ENCODE measurements at regions not wholly inside any gene's neighbourhood (a gene's known extent, or its start where the extent isn't known, plus 50 kb on each side); places are given as distances from the start of the nearest gene placed in this dataset.
"Not testable (repeated sequence)": the region's sequence is repeated elsewhere in the genome, so short reads cannot be mapped to it uniquely, and the experiment has no call there.

- not testable (repeated sequence) for TF ChIP-seq CEBPB (IDR thresholded peaks at IDR 0.05; ENCODE audit: low read depth, low read length); RAD21 (IDR thresholded peaks at IDR 0.05 in 1 of 2, conservative IDR thresholded peaks at IDR 0.05 in 1 of 2; ENCODE audit: low read depth in 2 of 2, low read length in 2 of 2); EZH2 (IDR thresholded peaks at IDR 0.05; ENCODE audit: low read depth, low read length, severe bottlenecking); TEAD4 (IDR thresholded peaks at IDR 0.05; ENCODE audit: low read depth, low read length)
These were observed 110.2 kb downstream of the CRLF2 start for GRCh38 chrX:1102221-1102620.

All from H1 (cell line).